ENCODE measurements at regions not wholly inside any gene's neighbourhood (a gene's known extent, or its start where the extent isn't known, plus 50 kb on each side); places are given as distances from the start of the nearest gene placed in this dataset.

GRCh38 chr13:111886217-111886945 is 180.6 kb upstream of the SOX1 start:
- TF ChIP-seq CTCF (IDR thresholded peaks at IDR 0.05) (no peak), POLR2A (IDR thresholded peaks at IDR 0.05) (no peak)
